K562 (cell line): ENCODE measurements at regions not wholly inside any gene's neighbourhood (a gene's known extent, or its start where the extent isn't known, plus 50 kb on each side); places are given as distances from the start of the nearest gene placed in this dataset.

Experiments
- ATAC-seq: fragments of 200-7000 bp; cut with Tn5 transposase; 3 replicates; pipeline ENCODE4 v1.9.1; 2020; ENCODE audit warnings: moderate library complexity
- BruUV-seq: library from RNA; stranded (reverse); fragments of 400-500 nt; replicated peaks from 2 replicates; lab custom pipeline; 2021; lab: Mats Ljungman, UMichigan
- CTCF ChIA-PET: fragments of 300-600 bp; formaldehyde crosslinking; extraction: SDS; loops from one replicate; lab custom pipeline; 2021; ENCODE audit warnings: low intra/inter-chr PET ratio; lab: Yijun Ruan, JAX
- POLR2A ChIA-PET: fragments of 300-600, 350-650 bp; sonication (Branson Sonifier 250); formaldehyde crosslinking; extraction: SDS; loops from one replicate; lab custom pipeline; 2021; ENCODE audit warnings: antibody characterized with exemption, inconsistent platforms; lab: Yijun Ruan, JAX
- DNase-seq, 4 experiments: peaks; one replicate each; pipeline versions ENCODE4 v3.0.0 to v3.0.0-alpha.2; 2011 to 2018; ENCODE audit warnings: low spot score in 3 of 4, mixed read lengths in 3 of 4; ENCODE audit errors: extremely low read depth in 1 of 4
- FAIRE-seq: peaks from 2 replicates; lab custom pipeline; 2011; peaks lifted over from hg19 to GRCh38; lab: Jason Lieb, UNC
- H2AFZ ChIP-seq: 2 replicates; pipeline ENCODE4 v1.6.0; 2011; ENCODE audit warnings: low read depth, low read length, control low read depth, inconsistent platforms
- H3K27ac ChIP-seq: fragments of 200-600 bp; 3 replicates; pipeline ENCODE4 v1.8.0; 2011; ENCODE audit warnings: low read depth, mild to moderate bottlenecking, control low read depth, inconsistent platforms, low read length, moderate library complexity, mixed read lengths; ENCODE audit errors: extremely low read depth
- H3K27me3 ChIP-seq, 2 experiments: fragments of 300-600 bp in 1 of 2; 2 replicates in 1 of 2; 3 replicates in 1 of 2; pipeline versions ENCODE4 v1.6.0 to v1.8.0; 2011; ENCODE audit warnings: inconsistent platforms in 2 of 2, low read length in 2 of 2, mild to moderate bottlenecking in 1 of 2, mixed read lengths in 1 of 2, moderate library complexity in 1 of 2; ENCODE audit not compliant: control insufficient read depth in 2 of 2, insufficient read depth in 2 of 2
- H3K36me3 ChIP-seq: fragments of 300-600 bp; 3 replicates; pipeline ENCODE4 v1.8.0; 2011; ENCODE audit warnings: mild to moderate bottlenecking, low read length, inconsistent platforms; ENCODE audit not compliant: control insufficient read depth, insufficient read depth
- H3K4me1 ChIP-seq, 2 experiments: fragments of 200-600 bp in 1 of 2; replicated peaks in 1 of 2; 2 replicates in 1 of 2; 3 replicates in 1 of 2; pipeline versions ENCODE4 v1.5.1 to v1.8.0; 2011; ENCODE audit warnings: inconsistent platforms in 2 of 2, low read length in 2 of 2, mild to moderate bottlenecking in 1 of 2, mixed read lengths in 1 of 2, moderate library complexity in 1 of 2; ENCODE audit not compliant: control insufficient read depth in 2 of 2, insufficient read depth in 2 of 2
- H3K4me2 ChIP-seq: 2 replicates; pipeline ENCODE4 v1.6.1; 2011; ENCODE audit warnings: low read length, control low read depth, inconsistent platforms, mixed read lengths; ENCODE audit not compliant: insufficient read depth
- H3K4me3 ChIP-seq: fragments of 200-600 bp; sonication (generic), shearing (Covaris generic); 2 replicates; pipeline ENCODE4 v1.5.1; 2016; ENCODE audit warnings: control low read depth, inconsistent platforms
- H3K79me2 ChIP-seq: fragments of 200-600 bp; 3 replicates; pipeline ENCODE4 v1.8.0; 2011; ENCODE audit warnings: low read length, inconsistent platforms; ENCODE audit not compliant: control insufficient read depth, insufficient read depth
- H3K9ac ChIP-seq, 2 experiments: 2 replicates each; pipeline versions ENCODE4 v1.6.0 to v1.6.1; 2011; ENCODE audit warnings: low read depth in 2 of 2, low read length in 2 of 2, control low read depth in 1 of 2, inconsistent platforms in 1 of 2, mild to moderate bottlenecking in 1 of 2, mixed read lengths in 1 of 2; ENCODE audit not compliant: insufficient read depth in 1 of 2
- H3K9me1 ChIP-seq: one replicate; pipeline ENCODE4 v1.6.0; 2011; ENCODE audit warnings: inconsistent platforms, mild to moderate bottlenecking, low read length, moderate library complexity; ENCODE audit not compliant: control insufficient read depth, insufficient read depth
- H3K9me3 ChIP-seq: replicated peaks from 2 replicates; pipeline ENCODE4 v1.5.1; 2011; ENCODE audit warnings: low read depth, low read length, inconsistent platforms; ENCODE audit not compliant: control insufficient read depth, insufficient read depth
- H4K20me1 ChIP-seq: replicated peaks from 2 replicates; pipeline ENCODE4 v1.6.1; 2011; ENCODE audit warnings: low read length, inconsistent platforms, mixed read lengths; ENCODE audit not compliant: control insufficient read depth, insufficient read depth
- BRCA1 ChIP-seq, 2 experiments: fragments of 450-650 bp in 1 of 2; sonication (generic) in 1 of 2; formaldehyde crosslinking in 1 of 2; IDR thresholded peaks; 2 replicates each; pipeline versions ENCODE4 v1.5.0 to v1.6.1; 2017 to 2020; ENCODE audit warnings: mild to moderate bottlenecking in 1 of 2, missing genetic modification reagents in 1 of 2
- CBFA2T2 ChIP-seq: fragments of 450-650 bp; conservative IDR thresholded peaks from 2 replicates; pipeline ENCODE4 v1.6.1; 2017; ENCODE audit warnings: mild to moderate bottlenecking
- CBFA2T3 ChIP-seq: fragments of 450-650 bp; IDR thresholded peaks from 2 replicates; pipeline ENCODE4 v1.6.1; 2017
- HMBOX1 ChIP-seq: sonication (generic); IDR thresholded peaks from 2 replicates; pipeline ENCODE4 v1.6.1; 2016
- NCOA4 ChIP-seq: fragments of 450-650 bp; IDR thresholded peaks from 2 replicates; pipeline ENCODE4 v1.6.1; 2018; ENCODE audit warnings: mild to moderate bottlenecking; ENCODE audit not compliant: partially characterized antibody
- NCOR1 ChIP-seq: fragments of 450-650 bp; IDR thresholded peaks from 2 replicates; pipeline ENCODE4 v1.6.1; 2016; ENCODE audit warnings: mild to moderate bottlenecking, moderate library complexity
- PHB ChIP-seq: fragments of 250-450 bp; sonication (Bioruptor Pico); IDR thresholded peaks from 2 replicates; pipeline ENCODE4 v1.5.0; 2021
- TCF3 ChIP-seq: sonication (generic); formaldehyde crosslinking; IDR thresholded peaks from 2 replicates; pipeline ENCODE4 v1.4.0; 2020; ENCODE audit warnings: mild to moderate bottlenecking, missing genetic modification reagents
- ZNF57 ChIP-seq: fragments of 450-650 bp; formaldehyde crosslinking; IDR thresholded peaks from 2 replicates; pipeline ENCODE4 v1.4.0; 2020; ENCODE audit warnings: mild to moderate bottlenecking, moderate library complexity
- WGBS: fragments of 100-300 bp; shearing (Covaris generic); methylation state at CpG from one replicate; pipeline ENCODE4 v1.1.6; 2016; ENCODE audit warnings: low coverage, mixed read lengths; ENCODE audit not compliant: insufficient coverage; ENCODE audit errors: missing lambda C conversion rate; 5-methylcytosine and 5-hydroxymethylcytosine counted together
- in situ Hi-C: fragments of 300-500 bp; cut with MboI; formaldehyde crosslinking; loops from 4 replicates; pipeline ENCODE4 v1.15.0; 2018; ENCODE audit warnings: inconsistent platforms, mixed read lengths
- intact Hi-C: fragments of 100-400 bp; cut with micrococcal nuclease; formaldehyde crosslinking; loops from 2 replicates; pipeline ENCODE4 v1.14.2; 2022
- TF ChIP-seq, protein P1 (sequence below): IDR thresholded peaks from 2 replicates; pipeline ENCODE4 v1.6.1; 2011; ENCODE audit not compliant: insufficient read length; ENCODE audit errors: extremely low read depth

DNA sequence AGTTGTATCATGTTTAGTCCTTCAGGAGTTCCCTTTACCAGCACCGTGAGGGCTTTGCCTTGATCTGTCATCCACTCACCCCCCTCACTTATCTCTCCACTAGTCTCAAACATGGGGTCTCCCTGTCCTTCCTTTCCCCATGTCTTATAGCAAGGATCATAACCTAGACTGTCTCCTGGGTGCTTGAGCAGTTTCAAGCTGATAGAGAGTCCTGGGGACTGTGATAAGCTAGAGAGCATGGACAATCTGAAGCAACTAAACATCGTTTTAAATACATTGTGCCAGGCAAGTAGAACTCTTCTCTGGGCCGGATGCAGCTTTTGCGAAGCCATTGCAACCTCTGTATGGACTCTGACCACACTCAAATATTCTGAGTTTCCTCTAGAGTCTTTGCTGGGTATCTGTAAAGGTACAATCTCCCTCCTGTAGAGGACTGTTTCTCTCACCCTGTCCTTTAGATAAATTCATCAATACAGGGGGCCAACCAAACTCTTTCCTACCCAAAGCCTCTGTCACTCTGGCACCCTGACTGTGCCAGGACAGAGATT, 684.6 kb upstream of the NR2F2 start:
- Histone ChIP-seq H4K20me1 (peaks cover 25% of the 10 kb centered on the region), H3K79me2 (peaks cover 97% of the 10 kb centered on the region), H3K4me1 (peaks cover 0 to 38% of the 10 kb centered on the region in 2 experiments; a peak in 2 of 5 replicates), H3K9me1 (peaks cover 3% of the 10 kb centered on the region), H3K9ac (no peak overlapping the region; a peak in 1 of 4 replicates), H3K36me3 (peaks cover 62% of the 10 kb centered on the region), H3K9me3 (no peaks in the 10 kb centered on the region), H3K4me3 (no peak overlapping the region), H3K4me2 (peak overlapping the region; percentile 16; the same call in 1 of the 2 replicates), H3K27ac (no peak overlapping the region), H2AFZ (no peak overlapping the region), H3K27me3 (no peaks in the 10 kb centered on the region)
- TF ChIP-seq PHB (CRISPR knock-in tag) = no peak
- no peak for TF ChIP-seq NCOA4
- TF ChIP-seq HMBOX1 = no peak
- TF ChIP-seq, protein P1, sequence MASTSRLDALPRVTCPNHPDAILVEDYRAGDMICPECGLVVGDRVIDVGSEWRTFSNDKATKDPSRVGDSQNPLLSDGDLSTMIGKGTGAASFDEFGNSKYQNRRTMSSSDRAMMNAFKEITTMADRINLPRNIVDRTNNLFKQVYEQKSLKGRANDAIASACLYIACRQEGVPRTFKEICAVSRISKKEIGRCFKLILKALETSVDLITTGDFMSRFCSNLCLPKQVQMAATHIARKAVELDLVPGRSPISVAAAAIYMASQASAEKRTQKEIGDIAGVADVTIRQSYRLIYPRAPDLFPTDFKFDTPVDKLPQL = no peak
- TF ChIP-seq BRCA1 (IDR thresholded peaks at IDR 0.05) = no peak
- no peak for TF ChIP-seq BRCA1 (CRISPR knock-in tag; IDR thresholded peaks at IDR 0.05)
- TF ChIP-seq TCF3 = peak; percentile 52; the same call in 1 of the 2 replicates
- TF ChIP-seq NCOR1 = 0 out of 2 replicates have a peak, but pooled peaks have one; percentile 11
- peak; percentile 61 for TF ChIP-seq CBFA2T3
- TF ChIP-seq ZNF57 (CRISPR knock-in tag) = no peak
- 0 out of 2 replicates have a peak, but pooled peaks have one; percentile 23 for TF ChIP-seq CBFA2T2
- intact Hi-C loops (no loop called here), in situ Hi-C loops (no loop called here)
- FAIRE-seq = no peak
- BruUV-seq = no TSS peak
- POLR2A ChIA-PET = interaction anchor here (0.9 to 8.6 kb wide), 2 partner anchors 6 to 19 kb away, joined by 3 to 56 read pairs; no protein-coding TSS in a partner anchor
- ATAC-seq = peak; percentile 71
- DNase-seq = peak in 2 of 4 experiments; percentile 31 to 45
- CTCF ChIA-PET = no interaction called here
- WGBS = 31% methylated on average over 4 of the region's 4 CpGs
